Liver (tissue), 8 donors: ENCODE measurements at regions not wholly inside any gene's neighbourhood (a gene's known extent, or its start where the extent isn't known, plus 50 kb on each side); places are given as distances from the start of the nearest gene placed in this dataset.

ENCODE experiments used
- DNase-seq: peaks from one replicate; pipeline ENCODE4 v3.0.0-alpha.2; 2017; ENCODE audit warnings: low spot score
- H3K27ac ChIP-seq, 2 donors: one replicate each; pipeline ENCODE4 v1.7.0; 2013; ENCODE audit warnings: inconsistent platforms in 2 of 2, low read length in 2 of 2, control low read depth in 1 of 2, low read depth in 1 of 2, mild to moderate bottlenecking in 1 of 2
- H3K27me3 ChIP-seq, 4 donors: one replicate each; pipeline versions ENCODE4 v1.6.1 to v1.7.0; 2013; ENCODE audit warnings: low read length in 3 of 4, inconsistent platforms in 1 of 4, mild to moderate bottlenecking in 1 of 4, moderate library complexity in 1 of 4; ENCODE audit not compliant: control insufficient read depth in 4 of 4, insufficient read depth in 4 of 4
- H3K36me3 ChIP-seq, 4 donors: one replicate each; pipeline versions ENCODE4 v1.6.1 to v1.7.0; 2013; ENCODE audit warnings: low read length in 3 of 4, mild to moderate bottlenecking in 3 of 4, low read depth in 1 of 4, moderate library complexity in 1 of 4; ENCODE audit not compliant: control insufficient read depth in 4 of 4, insufficient read depth in 3 of 4
- H3K4me1 ChIP-seq, 4 donors: one replicate each; pipeline versions ENCODE4 v1.6.1 to v1.7.0; 2013; ENCODE audit warnings: low read length in 3 of 4, mild to moderate bottlenecking in 3 of 4, moderate library complexity in 1 of 4; ENCODE audit not compliant: control insufficient read depth in 4 of 4, insufficient read depth in 4 of 4
- H3K4me3 ChIP-seq, 3 donors: one replicate each; pipeline versions ENCODE4 v1.6.1 to v1.7.0; 2013; ENCODE audit warnings: low read length in 3 of 3, control low read depth in 1 of 3, low read depth in 1 of 3, mild to moderate bottlenecking in 1 of 3
- H3K9ac ChIP-seq, 2 donors: one replicate each; pipeline ENCODE4 v1.7.0; 2013; ENCODE audit warnings: low read length in 2 of 2, mild to moderate bottlenecking in 2 of 2, moderate library complexity in 2 of 2, control low read depth in 1 of 2, low read depth in 1 of 2
- H3K9me3 ChIP-seq, 4 donors: one replicate each; pipeline versions ENCODE4 v1.6.1 to v1.7.0; 2013; ENCODE audit warnings: low read length in 3 of 4; ENCODE audit not compliant: control insufficient read depth in 4 of 4
- ATF3 ChIP-seq: IDR thresholded peaks from 2 replicates; pipeline ENCODE4 v1.6.1; 2016; ENCODE audit warnings: antibody characterized with exemption
- CTCF ChIP-seq: fragments of 150-350 bp; IDR thresholded peaks from 2 replicates; pipeline ENCODE4 v1.5.1; 2017; ENCODE audit warnings: improper control_type of control experiment, low read depth, low read length; ENCODE audit not compliant: missing input control
- EGR1 ChIP-seq, 2 donors: IDR thresholded peaks; 2 replicates each; pipeline ENCODE4 v1.6.1; 2016 to 2018; ENCODE audit warnings: antibody characterized with exemption in 2 of 2, low read depth in 2 of 2
- FOXA1 ChIP-seq: IDR thresholded peaks from 2 replicates; pipeline ENCODE4 v1.6.1; 2016; ENCODE audit warnings: antibody characterized with exemption
- FOXA2 ChIP-seq: IDR thresholded peaks from 2 replicates; pipeline ENCODE4 v1.6.1; 2016; ENCODE audit warnings: antibody characterized with exemption
- GABPA ChIP-seq, 2 donors: IDR thresholded peaks in 1 of 2; conservative IDR thresholded peaks in 1 of 2; 2 replicates each; pipeline ENCODE4 v1.6.1; 2016; ENCODE audit warnings: antibody characterized with exemption in 2 of 2, mild to moderate bottlenecking in 1 of 2, moderate library complexity in 1 of 2
- HNF4A ChIP-seq, 2 donors: conservative IDR thresholded peaks; 2 replicates each; pipeline ENCODE4 v1.6.1; 2016; ENCODE audit warnings: antibody characterized with exemption in 2 of 2, mild to moderate bottlenecking in 2 of 2
- HNF4G ChIP-seq: IDR thresholded peaks from 2 replicates; pipeline ENCODE4 v1.6.1; 2016; ENCODE audit warnings: antibody characterized with exemption
- JUND ChIP-seq, 2 donors: IDR thresholded peaks; 2 replicates each; pipeline ENCODE4 v1.6.1; 2016; ENCODE audit warnings: antibody characterized with exemption in 2 of 2
- NR2F2 ChIP-seq: IDR thresholded peaks from 2 replicates; pipeline ENCODE4 v1.6.1; 2016; ENCODE audit warnings: antibody characterized with exemption
- RAD21 ChIP-seq, 2 donors: IDR thresholded peaks; 2 replicates each; pipeline ENCODE4 v1.6.1; 2016; ENCODE audit warnings: antibody characterized with exemption in 2 of 2, mild to moderate bottlenecking in 2 of 2
- REST ChIP-seq: IDR thresholded peaks from 2 replicates; pipeline ENCODE4 v1.6.1; 2016; ENCODE audit warnings: antibody characterized with exemption, mild to moderate bottlenecking
- RXRA ChIP-seq, 2 donors: IDR thresholded peaks; 2 replicates each; pipeline ENCODE4 v1.6.1; 2017 to 2018; ENCODE audit warnings: antibody characterized with exemption in 2 of 2, mild to moderate bottlenecking in 1 of 2
- SP1 ChIP-seq: IDR thresholded peaks from 2 replicates; pipeline ENCODE4 v1.6.1; 2018; ENCODE audit warnings: antibody characterized with exemption, mild to moderate bottlenecking
- TAF1 ChIP-seq: conservative IDR thresholded peaks from 2 replicates; pipeline ENCODE4 v1.6.1; 2016; ENCODE audit warnings: antibody characterized with exemption, mild to moderate bottlenecking
- YY1 ChIP-seq: IDR thresholded peaks from 2 replicates; pipeline ENCODE4 v1.6.1; 2016; ENCODE audit warnings: antibody characterized with exemption, mild to moderate bottlenecking
- ZBTB33 ChIP-seq: IDR thresholded peaks from 2 replicates; pipeline ENCODE4 v1.6.1; 2016; ENCODE audit warnings: antibody characterized with exemption
- WGBS: extraction: QIAGEN DNeasy Blood & Tissue Kit; methylation state at CpG from one replicate; pipeline ENCODE4 v1.1.7; 2013; 5-methylcytosine and 5-hydroxymethylcytosine counted together
- TF ChIP-seq, protein P1 (sequence below): IDR thresholded peaks from 2 replicates; pipeline ENCODE4 v1.6.1; 2016; ENCODE audit warnings: antibody characterized with exemption
- donor health status: healthy.
- donor health status: healthy.
- donor health status: healthy.
- donor health status: healthy.
- donor health status: healthy.

DNA sequence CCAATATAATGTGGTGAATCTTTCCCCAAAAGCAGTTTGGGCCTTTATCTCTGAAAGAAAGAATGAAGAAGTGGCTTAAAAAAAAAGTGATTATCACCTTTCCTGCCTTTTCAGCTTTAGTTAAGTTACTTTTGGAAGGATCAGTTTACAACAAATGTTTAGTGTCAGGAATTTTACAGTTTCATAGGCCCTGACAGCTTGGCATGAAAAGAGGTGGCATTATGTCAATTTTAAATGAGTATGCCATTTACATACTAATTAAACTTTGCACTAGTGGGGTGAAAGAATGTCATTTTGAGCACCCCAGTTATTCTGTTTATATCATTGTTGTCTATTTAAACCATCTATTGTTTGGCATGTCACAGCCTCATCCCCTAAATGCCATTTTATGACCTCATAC, 763.5 kb upstream of the FANCL start:
- Histone ChIP-seq H3K9ac (no peak overlapping the region), H3K4me1 (peaks cover 0 to 2% (median 0%) of the 10 kb centered on the region in 4 donors), H3K36me3 (no peaks in the 10 kb centered on the region), H3K27me3 (no peaks in the 10 kb centered on the region), H3K9me3 (no peaks in the 10 kb centered on the region), H3K27ac (no peak overlapping the region), H3K4me3 (no peak overlapping the region)
- no peak for DNase-seq
- no peak for TF ChIP-seq TAF1
- no peak for TF ChIP-seq HNF4A (conservative IDR thresholded peaks at IDR 0.05)
- TF ChIP-seq EGR1 (IDR thresholded peaks at IDR 0.05; ENCODE audit: low read depth in 2 of 2): no peak
- no peak for TF ChIP-seq ZBTB33

DNA sequence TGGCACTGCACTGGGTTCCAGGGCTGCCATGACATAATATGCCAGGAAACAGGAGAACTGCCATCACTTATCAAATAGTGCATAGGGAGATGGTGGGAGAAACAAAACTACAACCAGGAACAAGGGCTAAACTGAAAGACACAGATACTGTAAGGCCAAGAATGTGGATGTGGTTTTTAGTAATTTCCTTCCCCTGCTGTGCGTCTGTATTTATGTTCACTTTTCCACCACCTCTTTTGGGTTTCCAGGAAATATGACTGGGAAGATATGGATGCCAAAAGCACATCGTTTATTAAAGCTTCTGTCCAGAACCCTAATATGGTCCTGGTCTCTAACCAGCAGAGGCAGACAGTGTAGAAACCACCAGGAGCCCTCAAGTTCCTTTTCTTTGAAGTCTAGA, 759.7 kb upstream of the FANCL start:
- Histone ChIP-seq H3K4me3 (no peak overlapping the region), H3K36me3 (no peaks in the 10 kb centered on the region), H3K27ac (no peak overlapping the region), H3K9ac (no peak overlapping the region), H3K4me1 (peaks cover 0 to 2% (median 0%) of the 10 kb centered on the region in 4 donors), H3K9me3 (no peaks in the 10 kb centered on the region), H3K27me3 (no peaks in the 10 kb centered on the region)
- no peak for DNase-seq
- WGBS: 52% methylated on average over 2 of the region's 2 CpGs
- TF ChIP-seq EGR1 (IDR thresholded peaks at IDR 0.05; ENCODE audit: low read depth in 2 of 2): no peak
- TF ChIP-seq NR2F2: no peak
- no peak for TF ChIP-seq SP1
- no peak for TF ChIP-seq TAF1
- TF ChIP-seq, protein P1, sequence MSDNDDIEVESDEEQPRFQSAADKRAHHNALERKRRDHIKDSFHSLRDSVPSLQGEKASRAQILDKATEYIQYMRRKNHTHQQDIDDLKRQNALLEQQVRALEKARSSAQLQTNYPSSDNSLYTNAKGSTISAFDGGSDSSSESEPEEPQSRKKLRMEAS: no peak
- TF ChIP-seq RXRA (IDR thresholded peaks at IDR 0.05): no peak

- Histone ChIP-seq H3K4me3 (no peak overlapping the region), H3K4me1 (no peaks in the 10 kb centered on the region), H3K27me3 (peaks cover 0 to 3% (median 0%) of the 10 kb centered on the region in 4 donors), H3K36me3 (no peaks in the 10 kb centered on the region), H3K9me3 (no peaks in the 10 kb centered on the region), H3K27ac (no peak overlapping the region), H3K9ac (no peak overlapping the region)
- WGBS: 52% methylated on average over 4 of the region's 4 CpGs
- no peak for DNase-seq
- TF ChIP-seq JUND (IDR thresholded peaks at IDR 0.05) (no peak), YY1 (no peak), HNF4A (conservative IDR thresholded peaks at IDR 0.05) (no peak), CTCF (no peak), NR2F2 (no peak), HNF4G (no peak), EGR1 (IDR thresholded peaks at IDR 0.05; ENCODE audit: low read depth in 2 of 2) (no peak), ATF3 (no peak), REST (no peak), ZBTB33 (no peak), GABPA (IDR thresholded peaks at IDR 0.05 in 1 of 2, conservative IDR thresholded peaks at IDR 0.05 in 1 of 2) (no peak), SP1 (no peak), TAF1 (no peak), RAD21 (IDR thresholded peaks at IDR 0.05) (no peak), RXRA (IDR thresholded peaks at IDR 0.05) (no peak), FOXA1 (no peak), FOXA2 (no peak)
Measured at GRCh38 chr2:58992062-58992706, 751.1 kb upstream of the FANCL start.
